ENCODE measurements at regions not wholly inside any gene's neighbourhood (a gene's known extent, or its start where the extent isn't known, plus 50 kb on each side); places are given as distances from the start of the nearest gene placed in this dataset.

DNA sequence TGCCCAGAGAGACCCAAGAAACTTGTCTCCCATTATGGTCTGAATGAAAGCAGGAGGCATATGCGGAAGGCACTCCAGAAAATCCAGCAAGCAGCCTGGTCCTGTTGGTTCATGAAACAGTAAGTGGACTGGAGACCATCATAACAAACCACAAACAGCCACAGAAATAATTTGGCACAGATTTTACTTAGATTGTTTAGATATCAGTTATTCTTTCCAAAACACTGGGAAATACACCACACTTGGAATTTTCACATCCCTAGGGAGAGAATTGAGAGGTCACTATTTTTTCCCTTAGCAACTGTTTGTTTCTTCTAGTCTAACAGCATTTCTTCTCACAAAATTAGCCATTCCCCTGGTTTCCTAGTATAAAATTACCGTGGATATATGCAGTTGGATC is 300.8 kb downstream of the OSTF1 start:
- ChIA-PET CTCF (no interaction called here), POLR2A (no interaction called here)
- Mint-ChIP-seq H3K27ac (no peak overlapping the region), H3K27me3 (no peaks in the 10 kb centered on the region), H3K36me3 (ENCODE audit: low read depth) (no peaks in the 10 kb centered on the region), H3K9me3 (peaks cover 12% of the 10 kb centered on the region), H3K4me3 (no peak overlapping the region), H3K4me1 (ENCODE audit: low read depth) (no peaks in the 10 kb centered on the region)
- H3K27me3 ChIP-seq (ENCODE audit: control insufficient read depth in 1 of 2, insufficient read depth in 2 of 2, low read length in 2 of 2) = no peaks in the 10 kb centered on the region
- ATAC-seq (ENCODE audit: poor library complexity) (no peak), DNase-seq (no peak)
- peaks cover 0 to 11% of the 10 kb centered on the region in 2 experiments for H3K9me3 ChIP-seq (ENCODE audit: control insufficient read depth in 1 of 2, insufficient read depth in 1 of 2, low read length in 2 of 2)
- intact Hi-C loops (cut with DNase I, micrococcal nuclease) = no loop called here
- no peak overlapping the region for H3K27ac ChIP-seq (ENCODE audit: low read depth in 1 of 2, low read length in 2 of 2)
- no peak overlapping the region for H3K4me3 ChIP-seq (ENCODE audit: low read length)
- H3K4me1 ChIP-seq (ENCODE audit: insufficient read depth, low read length) = no peaks in the 10 kb centered on the region
- H3K36me3 ChIP-seq (ENCODE audit: insufficient read depth, low read length) = no peaks in the 10 kb centered on the region
- TF ChIP-seq, protein P1, sequence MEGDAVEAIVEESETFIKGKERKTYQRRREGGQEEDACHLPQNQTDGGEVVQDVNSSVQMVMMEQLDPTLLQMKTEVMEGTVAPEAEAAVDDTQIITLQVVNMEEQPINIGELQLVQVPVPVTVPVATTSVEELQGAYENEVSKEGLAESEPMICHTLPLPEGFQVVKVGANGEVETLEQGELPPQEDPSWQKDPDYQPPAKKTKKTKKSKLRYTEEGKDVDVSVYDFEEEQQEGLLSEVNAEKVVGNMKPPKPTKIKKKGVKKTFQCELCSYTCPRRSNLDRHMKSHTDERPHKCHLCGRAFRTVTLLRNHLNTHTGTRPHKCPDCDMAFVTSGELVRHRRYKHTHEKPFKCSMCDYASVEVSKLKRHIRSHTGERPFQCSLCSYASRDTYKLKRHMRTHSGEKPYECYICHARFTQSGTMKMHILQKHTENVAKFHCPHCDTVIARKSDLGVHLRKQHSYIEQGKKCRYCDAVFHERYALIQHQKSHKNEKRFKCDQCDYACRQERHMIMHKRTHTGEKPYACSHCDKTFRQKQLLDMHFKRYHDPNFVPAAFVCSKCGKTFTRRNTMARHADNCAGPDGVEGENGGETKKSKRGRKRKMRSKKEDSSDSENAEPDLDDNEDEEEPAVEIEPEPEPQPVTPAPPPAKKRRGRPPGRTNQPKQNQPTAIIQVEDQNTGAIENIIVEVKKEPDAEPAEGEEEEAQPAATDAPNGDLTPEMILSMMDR (IDR thresholded peaks at IDR 0.05) = no peak

- Histone ChIP-seq H3K9me3 (ENCODE audit: control insufficient read depth in 1 of 2, insufficient read depth in 1 of 2, low read length in 2 of 2) (no peaks in the 10 kb centered on the region), H3K27ac (ENCODE audit: low read depth in 1 of 2, low read length in 2 of 2) (no peak overlapping the region), H3K4me1 (ENCODE audit: insufficient read depth, low read length) (no peaks in the 10 kb centered on the region), H3K4me3 (ENCODE audit: low read length) (no peak overlapping the region), H3K36me3 (ENCODE audit: insufficient read depth, low read length) (no peaks in the 10 kb centered on the region), H3K27me3 (ENCODE audit: control insufficient read depth in 1 of 2, insufficient read depth in 2 of 2, low read length in 2 of 2) (no peaks in the 10 kb centered on the region)
- ATAC-seq (ENCODE audit: poor library complexity) = no peak
- Mint-ChIP-seq H3K4me1 (ENCODE audit: low read depth) (no peaks in the 10 kb centered on the region), H3K36me3 (ENCODE audit: low read depth) (no peaks in the 10 kb centered on the region), H3K9me3 (peaks cover 5% of the 10 kb centered on the region), H3K27me3 (peaks cover 1% of the 10 kb centered on the region), H3K4me3 (no peak overlapping the region), H3K27ac (no peak overlapping the region)
- CTCF ChIA-PET = no interaction called here
- TF ChIP-seq, protein P1 (IDR thresholded peaks at IDR 0.05) = no peak
- DNase-seq = no peak
- POLR2A ChIA-PET = no interaction called here
- intact Hi-C loops (cut with DNase I, micrococcal nuclease) = no loop called here
These were observed 302.6 kb downstream of the OSTF1 start for GRCh38 chr9:75390951-75391350.

DNA sequence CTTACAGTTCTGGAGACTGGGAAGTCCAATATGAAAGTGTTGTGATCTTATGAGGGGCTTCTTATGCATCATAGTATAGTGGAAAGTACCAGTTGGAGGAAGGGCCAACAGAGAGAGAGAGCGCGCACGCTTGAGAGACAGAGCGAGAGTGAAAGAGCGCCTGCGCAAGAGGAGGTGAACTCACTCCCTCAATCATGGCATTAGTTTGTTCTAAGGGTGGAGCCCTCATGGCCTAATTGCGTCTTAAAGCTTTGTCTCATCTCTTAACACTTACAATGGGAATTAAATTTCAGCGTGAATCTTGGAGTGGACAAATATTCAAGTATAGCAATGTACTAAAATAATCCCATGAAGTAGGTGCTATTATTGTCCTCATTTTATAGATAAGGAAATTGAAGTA is 303.2 kb downstream of the OSTF1 start:
- Histone ChIP-seq H3K4me1 (ENCODE audit: insufficient read depth, low read length) (no peaks in the 10 kb centered on the region), H3K9me3 (ENCODE audit: control insufficient read depth in 1 of 2, insufficient read depth in 1 of 2, low read length in 2 of 2) (no peaks in the 10 kb centered on the region), H3K27ac (ENCODE audit: low read depth in 1 of 2, low read length in 2 of 2) (no peak overlapping the region), H3K36me3 (ENCODE audit: insufficient read depth, low read length) (no peaks in the 10 kb centered on the region), H3K27me3 (ENCODE audit: control insufficient read depth in 1 of 2, insufficient read depth in 2 of 2, low read length in 2 of 2) (no peaks in the 10 kb centered on the region), H3K4me3 (ENCODE audit: low read length) (no peak overlapping the region)
- H3K27ac Mint-ChIP-seq = no peak overlapping the region
- intact Hi-C loops (cut with DNase I, micrococcal nuclease) = no loop called here
- CTCF ChIA-PET = no interaction called here
- H3K4me1 Mint-ChIP-seq (ENCODE audit: low read depth) = no peaks in the 10 kb centered on the region
- H3K27me3 Mint-ChIP-seq = peaks cover 5% of the 10 kb centered on the region
- DNase-seq (no peak), ATAC-seq (ENCODE audit: poor library complexity) (no peak)
- TF ChIP-seq, protein P1 (IDR thresholded peaks at IDR 0.05) = no peak
- peaks cover 2% of the 10 kb centered on the region for H3K9me3 Mint-ChIP-seq
- no peaks in the 10 kb centered on the region for H3K36me3 Mint-ChIP-seq (ENCODE audit: low read depth)
- POLR2A ChIA-PET = no interaction called here
- no peak overlapping the region for H3K4me3 Mint-ChIP-seq

Data from CD4-positive, alpha-beta T cell (primary cell).